PC-3 (cell line): ENCODE measurements at regions not wholly inside any gene's neighbourhood (a gene's known extent, or its start where the extent isn't known, plus 50 kb on each side); places are given as distances from the start of the nearest gene placed in this dataset.

ENCODE experiments used
- ATAC-seq: fragments of 200-7000 bp; cut with Tn5 transposase; 2 replicates; pipeline ENCODE4 v1.9.1; 2020; ENCODE audit warnings: mild to moderate bottlenecking, moderate library complexity
- BruUV-seq: library from RNA; stranded (reverse); fragments of 400-500 nt; replicated peaks from 2 replicates; lab custom pipeline; 2021; lab: Mats Ljungman, UMichigan
- CTCF ChIA-PET: fragments of 300-600 bp; sonication (Branson Sonifier 250); formaldehyde crosslinking; loops from one replicate; lab custom pipeline; 2022; ENCODE audit warnings: antibody characterized with exemption; lab: Charles Lee
- POLR2A ChIA-PET: fragments of 300-600 bp; sonication (Branson Sonifier 250); formaldehyde crosslinking; loops from one replicate; lab custom pipeline; 2022; ENCODE audit warnings: antibody characterized with exemption; ENCODE audit not compliant: unreplicated experiment; lab: Charles Lee
- DNase-seq: peaks from one replicate; pipeline ENCODE4 v3.0.0-alpha.2; 2015
- H2AFZ ChIP-seq: fragments of 300-600 bp; sonication (generic); 2 replicates; pipeline ENCODE4 v1.6.0; 2016; ENCODE audit warnings: antibody characterized with exemption, low read length
- H3F3A ChIP-seq: fragments of 300-600 bp; sonication (generic); one replicate; pipeline ENCODE4 v1.6.0; 2017; ENCODE audit warnings: antibody characterized with exemption, low read length, control low read depth, mild to moderate bottlenecking; ENCODE audit not compliant: unreplicated experiment
- H3K27ac ChIP-seq: fragments of 300-600 bp; sonication (generic); 2 replicates; pipeline ENCODE4 v1.5.1; 2016; ENCODE audit warnings: mild to moderate bottlenecking, low read length
- H3K27me3 ChIP-seq: fragments of 300-600 bp; sonication (generic); 2 replicates; pipeline ENCODE4 v1.6.1; 2016; ENCODE audit warnings: low read length, mixed read lengths
- H3K36me3 ChIP-seq: fragments of 300-600 bp; sonication (generic); 2 replicates; pipeline ENCODE4 v1.6.1; 2016; ENCODE audit warnings: low read depth, mixed run types, low read length, mixed read lengths
- H3K4me1 ChIP-seq: fragments of 300-600 bp; sonication (generic); 2 replicates; pipeline ENCODE4 v1.5.1; 2016; ENCODE audit warnings: low read length; ENCODE audit not compliant: insufficient read depth
- H3K4me2 ChIP-seq: fragments of 300-600 bp; sonication (generic); 2 replicates; pipeline ENCODE4 v1.6.0; 2016; ENCODE audit warnings: low read length
- H3K4me3 ChIP-seq: fragments of 300-600 bp; sonication (generic); 2 replicates; pipeline ENCODE4 v1.5.1; 2016; ENCODE audit warnings: mild to moderate bottlenecking, low read length, mixed read lengths
- H3K79me2 ChIP-seq: fragments of 300-600 bp; sonication (generic); 2 replicates; pipeline ENCODE4 v1.6.1; 2017; ENCODE audit warnings: low read length, mixed read lengths
- H3K9ac ChIP-seq: fragments of 300-600 bp; sonication (generic); 2 replicates; pipeline ENCODE4 v1.6.0; 2016; ENCODE audit warnings: mild to moderate bottlenecking, low read length
- H3K9me2 ChIP-seq: fragments of 300-600 bp; sonication (generic); replicated peaks from 2 replicates; pipeline ENCODE4 v1.6.1; 2016; ENCODE audit warnings: mixed run types, low read length, mixed read lengths
- H3K9me3 ChIP-seq: fragments of 300-600 bp; sonication (generic); 2 replicates; pipeline ENCODE4 v1.6.1; 2016; ENCODE audit warnings: low read length, mixed read lengths
- H4K20me1 ChIP-seq: fragments of 300-600 bp; sonication (generic); 2 replicates; pipeline ENCODE4 v1.6.1; 2016; ENCODE audit warnings: low read length, mixed read lengths
- EZH2 ChIP-seq: fragments of 300-600 bp; sonication (generic); IDR thresholded peaks from one replicate; pipeline ENCODE4 v1.6.1; 2017; ENCODE audit warnings: antibody characterized with exemption, mild to moderate bottlenecking, low read length; ENCODE audit not compliant: unreplicated experiment
- EZH2phosphoT487 ChIP-seq: fragments of 300-600 bp; sonication (generic); IDR thresholded peaks from 2 replicates; pipeline ENCODE4 v1.6.1; 2018; ENCODE audit warnings: mild to moderate bottlenecking, antibody characterized with exemption, low read length, borderline replicate concordance
- intact Hi-C: fragments of 100-400 bp; cut with micrococcal nuclease; formaldehyde crosslinking; loops from 2 replicates; pipeline ENCODE4 v1.9.0; 2023
- TF ChIP-seq, protein P1 (sequence below): fragments of 300-600 bp; sonication (generic); conservative IDR thresholded peaks from 2 replicates; pipeline ENCODE4 v1.5.1; 2017; ENCODE audit warnings: antibody characterized with exemption, low read depth, mild to moderate bottlenecking, low read length

GRCh38 chr2:2805263-2805662 lies 474.2 kb upstream of the MYT1L start:
- no peaks in the 10 kb centered on the region for H3K4me1 ChIP-seq
- no peaks in the 10 kb centered on the region for H3K36me3 ChIP-seq
- no peak overlapping the region for H3K4me3 ChIP-seq
- no peaks in the 10 kb centered on the region for H3K9me3 ChIP-seq
- ChIA-PET POLR2A (no interaction called here), CTCF (no interaction called here)
- BruUV-seq, result no TSS peak
- intact Hi-C loops, result no loop called here
- no peaks in the 10 kb centered on the region for H3K9me2 ChIP-seq
- no peak overlapping the region for H3K9ac ChIP-seq
- no peak overlapping the region for H2AFZ ChIP-seq
- H3K27me3 ChIP-seq, result peaks cover 31% of the 10 kb centered on the region
- H3K27ac ChIP-seq, result no peak overlapping the region
- ATAC-seq (no peak), DNase-seq (no peak)
- no peak for TF ChIP-seq EZH2
- TF ChIP-seq, protein P1, sequence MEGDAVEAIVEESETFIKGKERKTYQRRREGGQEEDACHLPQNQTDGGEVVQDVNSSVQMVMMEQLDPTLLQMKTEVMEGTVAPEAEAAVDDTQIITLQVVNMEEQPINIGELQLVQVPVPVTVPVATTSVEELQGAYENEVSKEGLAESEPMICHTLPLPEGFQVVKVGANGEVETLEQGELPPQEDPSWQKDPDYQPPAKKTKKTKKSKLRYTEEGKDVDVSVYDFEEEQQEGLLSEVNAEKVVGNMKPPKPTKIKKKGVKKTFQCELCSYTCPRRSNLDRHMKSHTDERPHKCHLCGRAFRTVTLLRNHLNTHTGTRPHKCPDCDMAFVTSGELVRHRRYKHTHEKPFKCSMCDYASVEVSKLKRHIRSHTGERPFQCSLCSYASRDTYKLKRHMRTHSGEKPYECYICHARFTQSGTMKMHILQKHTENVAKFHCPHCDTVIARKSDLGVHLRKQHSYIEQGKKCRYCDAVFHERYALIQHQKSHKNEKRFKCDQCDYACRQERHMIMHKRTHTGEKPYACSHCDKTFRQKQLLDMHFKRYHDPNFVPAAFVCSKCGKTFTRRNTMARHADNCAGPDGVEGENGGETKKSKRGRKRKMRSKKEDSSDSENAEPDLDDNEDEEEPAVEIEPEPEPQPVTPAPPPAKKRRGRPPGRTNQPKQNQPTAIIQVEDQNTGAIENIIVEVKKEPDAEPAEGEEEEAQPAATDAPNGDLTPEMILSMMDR, result no peak
- TF ChIP-seq EZH2phosphoT487, result no peak
- H3K4me2 ChIP-seq, result no peak overlapping the region
- no peaks in the 10 kb centered on the region for H3F3A ChIP-seq
- H3K79me2 ChIP-seq, result no peaks in the 10 kb centered on the region
- H4K20me1 ChIP-seq, result no peaks in the 10 kb centered on the region

DNA sequence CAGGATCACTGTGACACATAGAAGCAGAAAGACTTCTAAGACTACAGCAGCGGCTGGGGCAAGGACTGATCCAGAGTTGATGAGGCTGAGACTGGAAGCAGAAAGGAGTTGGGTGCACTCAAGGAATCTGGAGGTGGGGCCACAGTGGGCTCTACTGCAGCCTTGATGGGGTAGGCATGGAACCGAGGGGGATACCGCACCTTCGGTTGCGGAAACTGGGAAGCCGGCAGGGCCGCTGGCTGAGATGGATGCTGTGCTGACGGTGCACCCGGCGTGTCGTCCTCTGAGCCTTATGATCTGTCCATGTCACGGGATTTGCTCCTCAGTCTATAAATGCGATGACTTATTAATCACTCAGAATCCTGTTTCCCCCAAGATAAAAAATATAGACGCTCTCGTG lies 473.5 kb upstream of the MYT1L start:
- Histone ChIP-seq H3K9me3 (no peaks in the 10 kb centered on the region), H3K79me2 (no peaks in the 10 kb centered on the region), H3K36me3 (no peaks in the 10 kb centered on the region), H3K4me3 (no peak overlapping the region), H3F3A (no peaks in the 10 kb centered on the region), H3K4me2 (no peak overlapping the region), H3K9ac (no peak overlapping the region), H3K4me1 (no peaks in the 10 kb centered on the region), H3K9me2 (no peaks in the 10 kb centered on the region), H3K27me3 (peaks cover 31% of the 10 kb centered on the region), H3K27ac (no peak overlapping the region), H4K20me1 (no peaks in the 10 kb centered on the region), H2AFZ (no peak overlapping the region)
- DNase-seq (no peak), ATAC-seq (no peak)
- no TSS peak for BruUV-seq
- intact Hi-C loops, result no loop called here
- ChIA-PET POLR2A (no interaction called here), CTCF (no interaction called here)
- TF ChIP-seq EZH2 (no peak), EZH2phosphoT487 (no peak)
- TF ChIP-seq, protein P1, result no peak

GRCh38 chr2:2801458-2801857 lies 470.4 kb upstream of the MYT1L start:
- ChIA-PET POLR2A (no interaction called here), CTCF (no interaction called here)
- Histone ChIP-seq H3K9ac (no peak overlapping the region), H3K4me2 (no peak overlapping the region), H3K9me2 (no peaks in the 10 kb centered on the region), H2AFZ (no peak overlapping the region), H3K79me2 (no peaks in the 10 kb centered on the region), H3K27me3 (peaks cover 26% of the 10 kb centered on the region), H3K4me1 (no peaks in the 10 kb centered on the region), H3K36me3 (no peaks in the 10 kb centered on the region), H3K9me3 (no peaks in the 10 kb centered on the region), H3F3A (no peaks in the 10 kb centered on the region), H4K20me1 (no peaks in the 10 kb centered on the region), H3K27ac (no peak overlapping the region), H3K4me3 (no peak overlapping the region)
- ATAC-seq (no peak), DNase-seq (no peak)
- intact Hi-C loops, result no loop called here
- TF ChIP-seq, protein P1, result no peak
- TF ChIP-seq EZH2 (no peak), EZH2phosphoT487 (no peak)
- BruUV-seq, result no TSS peak
